MCF 10A (cell line): ENCODE measurements at regions not wholly inside any gene's neighbourhood (a gene's known extent, or its start where the extent isn't known, plus 50 kb on each side); places are given as distances from the start of the nearest gene placed in this dataset.
A peak's percentile ranks its signal among the peaks of the same experiment; 100 is the strongest.

Experiments used
- BruUV-seq: library from RNA; stranded (reverse); fragments of 400-500 nt; replicated peaks from 2 replicates; lab custom pipeline; 2021; lab: Mats Ljungman, UMichigan
- CTCF ChIA-PET: fragments of 300-600 bp; sonication (Branson Sonifier 250); formaldehyde crosslinking; extraction: SDS; loops from one replicate; lab custom pipeline; 2021; ENCODE audit warnings: antibody characterized with exemption, inconsistent platforms; lab: Yijun Ruan, JAX
- POLR2A ChIA-PET: fragments of 300-600, 350-650 bp; sonication (Branson Sonifier 250); formaldehyde crosslinking; extraction: SDS; loops from one replicate; lab custom pipeline; 2020; ENCODE audit warnings: antibody characterized with exemption, inconsistent platforms; lab: Yijun Ruan, JAX
- DNase-seq: peaks from one replicate; pipeline ENCODE4 v3.0.0-alpha.2; 2018; ENCODE audit not compliant: unreplicated experiment
- H3K27ac Mint-ChIP-seq: one replicate; pipeline ENCODE4 v1.8.0; 2022; ENCODE audit warnings: mild to moderate bottlenecking, low read depth, mixed read lengths; ENCODE audit not compliant: unreplicated experiment
- H3K27me3 Mint-ChIP-seq: one replicate; pipeline ENCODE4 v1.8.0; 2022; ENCODE audit warnings: mixed read lengths; ENCODE audit not compliant: insufficient read depth, unreplicated experiment
- H3K36me3 Mint-ChIP-seq: one replicate; pipeline ENCODE4 v1.8.0; 2022; ENCODE audit warnings: mild to moderate bottlenecking, moderate library complexity, mixed read lengths; ENCODE audit not compliant: insufficient read depth, unreplicated experiment
- H3K4me1 Mint-ChIP-seq: one replicate; pipeline ENCODE4 v1.8.0; 2022; ENCODE audit warnings: mixed read lengths; ENCODE audit not compliant: insufficient read depth, unreplicated experiment
- H3K4me3 Mint-ChIP-seq: one replicate; pipeline ENCODE4 v1.8.0; 2022; ENCODE audit warnings: mild to moderate bottlenecking, moderate library complexity, mixed read lengths; ENCODE audit not compliant: unreplicated experiment
- H3K9me3 Mint-ChIP-seq: one replicate; pipeline ENCODE4 v1.8.0; 2022; ENCODE audit warnings: mixed read lengths; ENCODE audit not compliant: unreplicated experiment
- CTCF ChIP-seq: fragments of 200-600 bp; IDR thresholded peaks from one replicate; pipeline ENCODE4 v1.8.0; 2022; ENCODE audit warnings: antibody characterized with exemption, mild to moderate bottlenecking; ENCODE audit not compliant: unreplicated experiment
- intact Hi-C: fragments of 100-400 bp; cut with micrococcal nuclease; formaldehyde crosslinking; loops from 2 replicates; pipeline ENCODE4 v1.14.1; 2022

DNA sequence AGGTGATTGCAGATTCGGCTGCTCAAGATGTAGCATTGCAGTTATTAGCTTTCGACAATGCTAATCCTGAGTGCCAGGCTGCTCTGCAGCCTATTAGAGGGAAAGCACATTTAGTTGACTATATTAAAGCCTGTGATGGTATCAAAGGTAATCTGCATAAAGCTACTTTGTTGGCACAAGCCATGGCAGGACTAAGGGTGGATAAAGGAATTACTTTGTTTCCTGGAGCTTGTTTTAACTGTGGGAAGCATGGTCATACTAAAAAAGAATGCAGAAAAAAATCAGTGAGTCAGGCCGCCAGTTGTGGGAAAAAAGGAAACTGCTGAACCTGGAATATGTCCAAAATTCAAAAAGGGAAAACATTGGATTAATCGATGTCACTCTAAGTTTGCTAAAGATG lies 154.9 kb upstream of the TECRL start:
- Mint-ChIP-seq H3K4me1 (peaks cover 20% of the 10 kb centered on the region), H3K27ac (no peak overlapping the region), H3K4me3 (no peak overlapping the region), H3K36me3 (no peaks in the 10 kb centered on the region), H3K9me3 (no peaks in the 10 kb centered on the region), H3K27me3 (no peaks in the 10 kb centered on the region)
- TF ChIP-seq CTCF, result no peak
- intact Hi-C loops, result no loop called here
- CTCF ChIA-PET, result interaction anchor here (1.0 to 1.5 kb wide), 4 partner anchors 20 to 1267 kb away, joined by 3 to 4 read pairs (median 4); no protein-coding TSS in a partner anchor
- no TSS peak for BruUV-seq
- DNase-seq, result peak; percentile 17
- POLR2A ChIA-PET, result interaction anchor here (0.6 to 0.7 kb wide), 3 partner anchors 617 to 1267 kb away, joined by 3 to 4 read pairs (median 3); no protein-coding TSS in a partner anchor

GRCh38 chr4:64559571-64559970 lies 150.3 kb upstream of the TECRL start:
- no peak for TF ChIP-seq CTCF
- Mint-ChIP-seq H3K27me3 (no peaks in the 10 kb centered on the region), H3K9me3 (no peaks in the 10 kb centered on the region), H3K27ac (peak overlapping the region; percentile 83), H3K4me1 (peaks cover 16% of the 10 kb centered on the region), H3K36me3 (peaks cover 6% of the 10 kb centered on the region), H3K4me3 (no peak overlapping the region)
- CTCF ChIA-PET, result no interaction called here
- intact Hi-C loops, result no loop called here
- BruUV-seq, result no TSS peak
- DNase-seq, result peak; percentile 13
- POLR2A ChIA-PET, result no interaction called here

- intact Hi-C loops, result no loop called here
Measured at GRCh38 chr4:64551125-64551524, 141.9 kb upstream of the TECRL start.

GRCh38 chr4:64545593-64545992 lies 136.3 kb upstream of the TECRL start:
- intact Hi-C loops, result no loop called here
- Mint-ChIP-seq H3K36me3 (no peaks in the 10 kb centered on the region), H3K27ac (no peak overlapping the region), H3K27me3 (no peaks in the 10 kb centered on the region), H3K4me1 (no peaks in the 10 kb centered on the region), H3K9me3 (no peaks in the 10 kb centered on the region), H3K4me3 (no peak overlapping the region)
- BruUV-seq, result no TSS peak
- DNase-seq, result no peak
- CTCF ChIA-PET, result no interaction called here
- no peak for TF ChIP-seq CTCF
- POLR2A ChIA-PET, result no interaction called here

More at GRCh38 chr4:64551125-64551524, 141.9 kb upstream of the TECRL start:
- Mint-ChIP-seq H3K27me3 (no peaks in the 10 kb centered on the region), H3K9me3 (no peaks in the 10 kb centered on the region), H3K4me3 (no peak overlapping the region), H3K4me1 (no peaks in the 10 kb centered on the region), H3K27ac (no peak overlapping the region), H3K36me3 (no peaks in the 10 kb centered on the region)
- POLR2A ChIA-PET, result no interaction called here
- DNase-seq, result no peak
- no peak for TF ChIP-seq CTCF
- CTCF ChIA-PET, result no interaction called here
- no TSS peak for BruUV-seq
